ENCODE measurements at regions not wholly inside any gene's neighbourhood (a gene's known extent, or its start where the extent isn't known, plus 50 kb on each side); places are given as distances from the start of the nearest gene placed in this dataset.
A peak's percentile ranks its signal among the peaks of the same experiment; 100 is the strongest.

DNA sequence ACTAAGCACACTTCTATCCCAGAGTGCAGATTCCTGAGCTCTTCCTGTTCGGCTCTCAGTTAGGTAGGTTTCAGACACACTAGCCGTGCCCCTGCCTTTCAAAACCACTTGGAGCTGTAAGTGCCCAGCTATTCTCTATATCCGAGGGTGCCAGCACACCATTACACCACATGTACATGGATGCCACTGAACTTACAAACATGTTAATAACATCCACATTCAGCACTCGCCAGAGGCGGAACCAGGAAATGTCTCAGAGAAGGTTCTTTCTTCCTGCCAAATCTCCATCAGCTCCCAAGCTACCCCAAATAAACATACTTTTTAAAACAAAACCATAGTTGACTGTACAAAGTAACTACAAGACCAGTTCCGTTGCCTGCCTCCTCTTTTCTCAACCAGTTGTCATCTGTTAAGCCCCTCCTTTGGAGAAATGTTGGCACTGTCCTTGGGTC is 78.4 kb upstream of the CTTNBP2NL start:
- no peak for DNase-seq (ENCODE audit: low spot score)

GRCh38 chr1:112318263-112318662 is 77.8 kb upstream of the CTTNBP2NL start:
- DNase-seq (ENCODE audit: low spot score): no peak

GRCh38 chr1:112318698-112319370 is 77.2 kb upstream of the CTTNBP2NL start:
- DNase-seq (ENCODE audit: low spot score): no peak

DNA sequence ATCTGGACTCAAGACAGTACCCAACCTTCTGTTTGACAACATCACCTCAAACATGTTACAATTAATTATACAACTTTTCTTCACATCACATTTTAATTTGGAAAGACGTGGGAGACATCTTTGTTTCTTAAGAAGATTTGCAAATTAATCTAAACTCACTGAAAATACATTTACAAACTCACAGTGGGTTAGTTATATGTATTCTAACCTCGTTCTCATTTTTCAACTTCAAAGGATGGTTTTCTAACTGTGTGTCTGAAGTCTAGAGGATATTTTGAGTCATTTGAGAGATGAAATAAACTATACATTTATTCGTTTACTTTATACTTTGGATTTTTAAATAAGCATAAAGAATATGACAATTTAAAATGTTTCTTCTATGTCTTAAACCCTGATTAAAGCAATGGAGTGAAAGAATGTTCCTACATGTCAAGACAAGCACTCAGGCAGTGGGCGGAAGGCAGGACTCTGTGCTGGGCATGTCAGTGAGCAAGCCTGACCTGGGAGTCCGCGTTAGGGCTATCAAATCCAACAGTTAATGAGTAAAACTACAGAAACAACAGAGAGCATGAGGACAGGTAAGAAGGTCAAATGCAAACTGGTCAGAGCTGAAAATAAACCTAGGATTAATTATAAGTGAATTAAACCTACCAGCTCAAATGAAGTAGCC is 76.5 kb upstream of the CTTNBP2NL start:
- DNase-seq (ENCODE audit: low spot score): no peak

DNA sequence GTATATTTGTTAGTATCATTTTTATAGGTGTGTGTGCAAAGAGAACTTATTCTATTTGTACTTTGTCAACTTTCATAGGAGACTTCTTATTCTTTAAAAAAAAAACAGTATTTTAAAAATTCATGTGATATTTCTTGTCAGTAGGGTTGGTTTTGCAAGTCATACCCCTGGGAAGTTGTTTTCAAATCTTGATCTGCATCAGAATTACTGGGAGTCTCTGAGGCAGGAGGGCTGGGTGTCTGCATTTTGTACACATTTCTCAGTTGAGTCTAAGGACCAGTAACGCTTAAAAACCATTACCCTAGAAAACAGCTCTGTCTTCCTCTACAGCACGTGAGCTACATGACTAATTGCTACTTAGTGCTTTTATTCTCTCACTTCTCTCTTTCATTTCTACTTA is 76.0 kb upstream of the CTTNBP2NL start:
- DNase-seq (ENCODE audit: low spot score): no peak

DNA sequence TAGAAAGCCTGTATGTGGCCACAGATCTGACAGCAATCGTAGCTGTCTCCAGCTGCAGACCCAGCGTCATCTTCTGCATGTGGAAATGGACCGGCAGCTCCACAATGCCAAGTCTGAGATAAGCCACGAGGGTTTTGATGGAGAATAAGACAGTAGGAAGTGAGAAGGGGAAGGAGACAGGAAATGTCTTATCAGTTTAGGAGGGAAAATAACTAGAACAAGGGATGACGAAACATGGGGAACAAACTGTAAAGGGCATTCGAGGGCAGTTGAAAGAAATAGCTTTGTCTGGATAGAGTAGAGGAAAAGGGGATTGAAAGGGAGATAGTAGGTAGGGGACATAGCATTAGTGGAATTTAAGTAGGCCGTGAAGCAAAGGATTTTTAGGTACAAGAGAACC is 74.0 kb upstream of the CTTNBP2NL start:
- no peak for DNase-seq (ENCODE audit: low spot score)

DNA sequence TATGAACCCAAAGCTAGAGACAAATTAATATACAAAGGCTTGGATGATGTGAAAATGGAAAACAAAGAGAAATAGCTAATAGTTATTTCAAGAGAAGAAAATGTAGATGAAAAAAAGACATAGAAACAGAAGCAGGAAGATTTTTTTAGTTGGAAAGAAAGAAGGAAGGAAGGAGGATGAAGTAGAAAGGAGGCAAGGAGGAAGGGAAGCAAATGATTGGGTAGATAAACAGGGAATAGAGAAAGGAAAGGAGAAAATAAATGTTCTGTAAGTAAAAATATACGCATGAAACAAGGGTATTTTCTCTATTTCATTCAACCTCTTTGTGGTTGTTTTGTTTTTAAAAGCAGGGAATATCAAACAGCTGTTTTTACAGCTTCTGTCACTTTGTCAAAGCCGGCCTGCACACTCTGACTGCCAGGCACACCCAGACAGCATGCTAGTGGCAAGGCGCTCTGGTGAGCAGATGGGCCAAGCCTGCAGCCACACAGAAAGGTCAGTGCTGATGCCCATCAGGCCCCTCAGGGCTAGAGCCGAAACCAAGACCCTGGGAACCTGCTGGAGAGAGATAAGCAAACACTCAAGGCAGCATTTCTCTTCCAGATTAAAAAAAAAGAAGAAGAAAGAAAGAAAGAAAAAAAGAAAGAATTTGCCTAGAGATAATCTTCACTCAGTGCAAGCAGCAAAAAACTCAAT is 72.9 kb upstream of the CTTNBP2NL start:
- no peak for DNase-seq (ENCODE audit: low spot score)

GRCh38 chr1:112325504-112325903 is 70.5 kb upstream of the CTTNBP2NL start:
- no peak for DNase-seq (ENCODE audit: low spot score)

DNA sequence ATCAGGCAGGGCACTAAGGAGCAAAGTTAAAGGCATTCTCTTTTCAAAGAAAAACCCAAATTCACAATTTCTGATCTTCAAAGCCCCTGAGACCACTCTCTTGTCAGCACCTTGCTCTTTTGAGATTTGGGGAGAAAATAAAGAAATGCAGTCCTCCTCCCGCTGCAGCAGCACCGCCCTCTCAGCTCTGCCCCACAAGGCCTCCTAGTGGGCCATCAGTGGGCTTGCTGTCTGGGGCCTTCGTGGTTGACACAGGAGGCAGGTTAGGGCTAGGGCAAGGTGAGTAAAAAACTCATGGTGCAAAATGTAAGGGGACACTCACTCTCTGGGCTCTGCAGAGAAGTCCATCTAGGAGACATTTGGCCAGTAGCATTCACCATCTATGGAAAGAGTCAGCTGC is 67.4 kb upstream of the CTTNBP2NL start:
- no peak for DNase-seq (ENCODE audit: low spot score)

GRCh38 chr1:112332176-112333150 is 63.6 kb upstream of the CTTNBP2NL start:
- DNase-seq (ENCODE audit: low spot score): no peak

GRCh38 chr1:112335351-112335750 is 60.7 kb upstream of the CTTNBP2NL start:
- no peak for DNase-seq (ENCODE audit: low spot score)

- peak; percentile 76 for DNase-seq (ENCODE audit: low spot score)
Observed at GRCh38 chr1:112337028-112337531, 58.9 kb upstream of the CTTNBP2NL start.

- no peak for DNase-seq (ENCODE audit: low spot score)
Observed at GRCh38 chr1:112341986-112342385, 54.0 kb upstream of the CTTNBP2NL start.

DNA sequence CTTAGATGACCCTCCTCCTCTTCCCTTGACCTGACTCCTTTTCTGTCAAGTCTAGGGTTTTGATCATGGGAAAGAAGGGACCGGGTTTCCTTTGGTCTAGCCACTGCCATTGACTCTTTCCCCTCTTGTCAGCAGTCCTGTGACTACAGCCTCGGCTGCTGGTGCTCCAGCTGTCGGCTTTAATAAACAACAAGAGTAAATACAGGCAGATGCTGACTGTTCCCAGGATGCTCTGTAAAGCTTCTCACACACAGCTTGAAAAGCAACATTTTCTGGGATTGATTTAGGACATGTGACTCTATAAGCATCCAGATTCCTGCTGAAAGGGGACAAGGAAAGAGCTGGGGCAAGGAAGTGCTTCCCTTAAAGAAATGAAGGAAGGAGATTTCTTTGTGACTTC is 53.5 kb upstream of the CTTNBP2NL start:
- no peak for DNase-seq (ENCODE audit: low spot score)

DNA sequence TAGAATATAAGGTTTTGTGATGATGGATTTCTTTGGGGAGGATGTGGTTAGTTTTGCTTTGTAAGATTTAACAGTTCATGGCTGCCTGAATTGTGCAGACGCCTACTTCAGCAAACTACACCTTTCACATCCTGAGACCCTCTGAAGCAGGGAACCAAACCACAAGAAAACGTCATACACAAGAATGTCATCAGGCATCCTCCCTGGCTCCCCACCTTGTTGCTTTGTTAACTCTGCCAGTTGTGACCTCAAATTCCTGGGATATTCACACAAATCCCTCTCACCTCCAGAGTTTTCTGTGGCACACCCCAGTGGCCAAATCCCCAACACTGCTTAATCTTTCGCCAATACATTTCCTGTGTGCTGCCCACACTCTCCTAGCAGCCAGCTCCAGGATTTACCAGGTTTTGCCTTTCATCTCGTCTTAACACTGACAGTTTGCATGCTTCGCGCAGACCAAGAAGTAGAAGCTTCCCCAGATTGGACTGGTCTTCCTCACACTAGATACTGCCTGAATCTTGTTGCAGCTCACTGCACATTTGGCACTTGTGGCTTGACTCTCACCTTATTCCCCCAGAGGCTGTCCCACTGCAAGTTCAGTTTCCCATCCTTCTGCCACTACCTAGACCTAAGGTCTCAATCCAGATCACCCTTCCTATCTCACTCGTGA is 51.1 kb upstream of the CTTNBP2NL start:
- no peak for DNase-seq (ENCODE audit: low spot score)

Measured in HT-29 (cell line).